Omental fat pad (tissue), 3 donors: ENCODE measurements at regions not wholly inside any gene's neighbourhood (a gene's known extent, or its start where the extent isn't known, plus 50 kb on each side); places are given as distances from the start of the nearest gene placed in this dataset.

ENCODE experiments used
- ATAC-seq: fragments of 150-250 bp; one replicate; pipeline ENCODE4 v1.9.1; 2016; ENCODE audit warnings: mild to moderate bottlenecking, moderate library complexity; ENCODE audit not compliant: low FRiP score
- DNase-seq: peaks from one replicate; pipeline ENCODE4 v3.0.0-alpha.2; 2019; ENCODE audit warnings: low spot score
- CTCF ChIP-seq, 3 donors: fragments of 450-650 bp; IDR thresholded peaks; one replicate each; pipeline ENCODE4 v1.5.1; 2016 to 2017; ENCODE audit warnings: antibody characterized with exemption in 3 of 3, mild to moderate bottlenecking in 3 of 3, moderate library complexity in 2 of 3

DNA sequence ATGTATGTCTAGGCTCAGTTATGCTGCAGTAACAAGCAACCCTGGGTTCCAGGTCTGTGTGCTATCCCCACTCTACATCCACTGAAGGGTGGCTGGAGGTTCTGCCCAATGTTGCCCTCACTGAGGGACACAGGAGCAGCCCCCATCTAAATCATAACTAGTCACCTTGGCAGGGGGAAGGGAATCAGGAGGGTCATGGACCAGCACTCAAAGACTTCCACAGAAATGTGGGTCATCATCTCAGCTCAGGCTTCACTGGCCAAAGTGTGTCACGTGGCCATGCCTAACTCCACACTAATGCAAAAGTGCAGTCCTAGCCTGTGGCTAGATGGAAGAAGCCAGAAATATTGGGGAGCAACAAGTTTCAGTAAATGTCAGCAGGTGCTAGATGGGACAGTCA lies 137.3 kb upstream of the ZNF507 start:
- DNase-seq = no peak
- TF ChIP-seq CTCF (IDR thresholded peaks at IDR 0.05) = no peak
- no peak for ATAC-seq

DNA sequence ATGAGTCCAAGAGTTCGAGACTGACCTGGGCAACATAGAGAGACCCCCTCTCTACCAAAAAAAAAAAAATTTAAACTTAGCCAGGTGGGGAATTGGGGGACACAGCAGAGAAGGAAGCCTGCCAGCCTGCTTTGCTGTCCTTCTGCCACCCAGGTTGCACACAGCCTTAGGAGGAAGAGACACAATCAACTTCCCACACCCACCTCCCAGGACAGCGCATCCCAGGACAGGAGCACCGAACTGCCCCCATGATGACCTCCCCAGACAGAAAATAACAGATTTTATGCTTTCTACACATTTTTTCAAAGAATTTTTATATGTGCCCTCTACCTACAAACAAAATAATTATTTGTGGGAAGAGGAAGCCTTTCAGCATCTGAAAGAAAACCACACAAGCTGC lies 126.0 kb upstream of the ZNF507 start:
- ATAC-seq = no peak
- DNase-seq = no peak
- no peak for TF ChIP-seq CTCF (IDR thresholded peaks at IDR 0.05)

GRCh38 chr19:32219881-32220472 lies 125.4 kb upstream of the ZNF507 start:
- no peak for ATAC-seq
- no peak for DNase-seq
- no peak for TF ChIP-seq CTCF (IDR thresholded peaks at IDR 0.05)

GRCh38 chr19:32220951-32221350 lies 124.5 kb upstream of the ZNF507 start:
- no peak for TF ChIP-seq CTCF (IDR thresholded peaks at IDR 0.05)
- ATAC-seq (no peak), DNase-seq (no peak)

- no peak for DNase-seq
- no peak for TF ChIP-seq CTCF (IDR thresholded peaks at IDR 0.05)
- no peak for ATAC-seq
These were observed 122.9 kb upstream of the ZNF507 start for GRCh38 chr19:32222556-32222955.

DNA sequence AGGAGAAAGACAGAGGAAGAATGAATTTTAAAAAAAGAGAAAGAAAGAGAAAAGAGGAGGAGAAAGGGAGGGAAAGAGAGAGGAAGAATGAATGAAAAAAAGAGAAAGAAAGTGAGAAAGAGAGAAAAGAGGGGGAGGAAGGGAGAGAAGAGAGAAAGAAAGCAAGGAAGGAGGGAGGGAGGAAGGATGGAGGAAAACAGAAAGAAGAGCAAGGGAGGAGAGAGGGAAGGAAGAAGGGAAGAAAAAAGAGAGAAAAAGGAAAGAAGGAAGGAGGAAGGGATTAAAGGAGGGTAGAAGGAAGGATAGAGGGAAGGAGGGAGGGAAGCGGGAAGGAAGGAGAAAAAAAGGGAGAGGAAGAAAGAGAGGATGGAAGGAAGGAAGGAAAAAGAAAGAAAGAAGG lies 122.3 kb upstream of the ZNF507 start:
- no peak for TF ChIP-seq CTCF (IDR thresholded peaks at IDR 0.05)
- ATAC-seq (no peak), DNase-seq (no peak)

DNA sequence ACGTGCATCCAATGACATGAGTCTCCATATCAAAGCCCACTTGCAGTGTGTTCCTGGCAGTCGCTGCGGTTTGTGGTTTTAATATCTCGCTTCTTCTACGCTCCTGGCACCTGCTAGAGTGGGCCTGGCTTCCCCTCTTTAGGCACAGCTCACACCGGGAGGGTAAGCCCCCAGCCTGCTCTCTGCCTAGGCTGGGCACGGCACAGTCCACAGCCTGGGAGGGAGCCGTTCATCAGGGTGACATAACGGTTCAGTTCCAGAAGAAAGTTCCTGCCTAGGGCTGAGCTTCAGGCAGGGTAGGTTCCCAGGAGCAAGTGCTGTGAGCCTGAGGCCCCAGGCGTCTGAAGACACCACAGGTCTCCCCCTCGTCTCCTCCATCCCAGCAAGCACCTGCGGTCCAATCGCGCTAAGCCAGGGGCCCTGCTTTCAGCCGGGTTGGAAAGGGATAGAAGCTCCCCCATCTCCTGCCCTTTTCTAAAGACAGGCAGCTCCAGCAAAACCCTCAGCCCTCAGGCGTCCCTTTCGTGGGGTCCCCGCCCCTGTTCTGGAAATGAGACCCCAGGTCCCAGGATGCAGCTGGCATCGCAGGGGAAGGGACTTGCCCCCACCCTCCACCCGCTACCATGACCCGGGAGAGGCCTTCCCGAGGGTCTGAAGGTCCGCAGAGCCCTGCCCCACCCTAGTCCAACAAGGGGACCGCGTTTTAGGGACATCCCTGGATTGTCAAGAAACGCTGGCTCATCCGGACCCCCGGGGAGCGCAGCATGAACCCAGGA lies 121.6 kb upstream of the ZNF507 start:
- no peak for TF ChIP-seq CTCF (IDR thresholded peaks at IDR 0.05)
- no peak for ATAC-seq

More for the DNA sequence above, 121.6 kb upstream of the ZNF507 start:
- DNase-seq = no peak
